ENCODE measurements at regions not wholly inside any gene's neighbourhood (a gene's known extent, or its start where the extent isn't known, plus 50 kb on each side); places are given as distances from the start of the nearest gene placed in this dataset.

DNA sequence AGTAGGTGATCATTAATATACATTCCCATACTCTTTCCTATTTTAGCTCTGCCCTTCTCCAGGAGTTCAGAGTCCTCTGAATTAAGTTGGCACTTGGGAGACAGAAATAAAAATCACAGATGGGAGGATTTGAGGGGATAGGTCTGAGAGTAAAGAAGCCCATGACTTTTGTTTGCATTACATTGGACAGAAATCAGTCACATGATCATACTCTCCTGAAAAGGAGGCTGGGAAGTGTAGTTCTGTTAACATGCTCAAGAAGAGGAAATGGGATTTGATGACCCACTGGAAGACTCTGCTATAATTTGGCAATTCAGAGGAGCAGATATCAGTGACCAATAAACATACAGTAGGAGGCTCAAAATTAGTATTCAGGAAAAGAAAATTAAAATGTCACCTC lies 674.9 kb upstream of the C16orf82 start:
- TF ChIP-seq, protein P1, sequence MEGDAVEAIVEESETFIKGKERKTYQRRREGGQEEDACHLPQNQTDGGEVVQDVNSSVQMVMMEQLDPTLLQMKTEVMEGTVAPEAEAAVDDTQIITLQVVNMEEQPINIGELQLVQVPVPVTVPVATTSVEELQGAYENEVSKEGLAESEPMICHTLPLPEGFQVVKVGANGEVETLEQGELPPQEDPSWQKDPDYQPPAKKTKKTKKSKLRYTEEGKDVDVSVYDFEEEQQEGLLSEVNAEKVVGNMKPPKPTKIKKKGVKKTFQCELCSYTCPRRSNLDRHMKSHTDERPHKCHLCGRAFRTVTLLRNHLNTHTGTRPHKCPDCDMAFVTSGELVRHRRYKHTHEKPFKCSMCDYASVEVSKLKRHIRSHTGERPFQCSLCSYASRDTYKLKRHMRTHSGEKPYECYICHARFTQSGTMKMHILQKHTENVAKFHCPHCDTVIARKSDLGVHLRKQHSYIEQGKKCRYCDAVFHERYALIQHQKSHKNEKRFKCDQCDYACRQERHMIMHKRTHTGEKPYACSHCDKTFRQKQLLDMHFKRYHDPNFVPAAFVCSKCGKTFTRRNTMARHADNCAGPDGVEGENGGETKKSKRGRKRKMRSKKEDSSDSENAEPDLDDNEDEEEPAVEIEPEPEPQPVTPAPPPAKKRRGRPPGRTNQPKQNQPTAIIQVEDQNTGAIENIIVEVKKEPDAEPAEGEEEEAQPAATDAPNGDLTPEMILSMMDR (IDR thresholded peaks at IDR 0.05) = no peak
- TF ChIP-seq EZH2phosphoT487 (IDR thresholded peaks at IDR 0.05) = no peak
